ENCODE measurements at regions not wholly inside any gene's neighbourhood (a gene's known extent, or its start where the extent isn't known, plus 50 kb on each side); places are given as distances from the start of the nearest gene placed in this dataset.

DNA sequence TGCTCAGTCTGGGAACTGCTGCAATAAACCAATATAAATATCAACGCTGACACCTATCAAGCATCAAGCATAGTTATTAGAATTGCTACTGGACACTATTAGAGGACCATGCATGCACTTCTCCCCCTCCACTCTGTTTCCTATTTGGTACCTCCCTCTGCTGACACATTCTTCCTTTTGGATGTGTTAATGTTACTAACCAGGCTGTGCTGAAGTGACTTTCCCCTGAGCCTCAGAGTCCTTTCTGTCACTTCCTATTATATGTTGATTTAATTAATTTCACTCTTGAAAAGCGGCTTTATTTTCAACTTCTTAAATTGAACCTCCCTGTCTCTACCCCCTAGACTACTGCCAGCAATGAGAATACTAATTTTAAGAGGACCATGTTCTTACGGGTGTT lies 379.1 kb downstream of the MCTP2 start:
- Mint-ChIP-seq H3K36me3 (ENCODE audit: insufficient read depth, unreplicated experiment) (no peaks in the 10 kb centered on the region), H3K4me3 (ENCODE audit: unreplicated experiment) (no peak overlapping the region), H3K9me3 (ENCODE audit: unreplicated experiment) (no peaks in the 10 kb centered on the region), H3K27ac (ENCODE audit: low read depth, unreplicated experiment) (no peak overlapping the region), H3K27me3 (ENCODE audit: insufficient read depth, unreplicated experiment) (no peaks in the 10 kb centered on the region), H3K4me1 (ENCODE audit: insufficient read depth, unreplicated experiment) (no peaks in the 10 kb centered on the region)
- DNase-seq (ENCODE audit: unreplicated experiment), result no peak
- TF ChIP-seq CTCF (IDR thresholded peaks at IDR 0.05; ENCODE audit: unreplicated experiment), result no peak
- BruUV-seq (replicated peaks), result no TSS peak
- ChIA-PET CTCF (no interaction called here), POLR2A (no interaction called here)
- intact Hi-C loops (cut with micrococcal nuclease), result no loop called here

GRCh38 chr15:94611656-94612055 lies 380.3 kb downstream of the MCTP2 start:
- Mint-ChIP-seq H3K9me3 (ENCODE audit: unreplicated experiment) (no peaks in the 10 kb centered on the region), H3K4me1 (ENCODE audit: insufficient read depth, unreplicated experiment) (no peaks in the 10 kb centered on the region), H3K27me3 (ENCODE audit: insufficient read depth, unreplicated experiment) (no peaks in the 10 kb centered on the region), H3K27ac (ENCODE audit: low read depth, unreplicated experiment) (no peak overlapping the region), H3K36me3 (ENCODE audit: insufficient read depth, unreplicated experiment) (no peaks in the 10 kb centered on the region), H3K4me3 (ENCODE audit: unreplicated experiment) (no peak overlapping the region)
- no peak for TF ChIP-seq CTCF (IDR thresholded peaks at IDR 0.05; ENCODE audit: unreplicated experiment)
- ChIA-PET CTCF (no interaction called here), POLR2A (no interaction called here)
- no TSS peak for BruUV-seq (replicated peaks)
- intact Hi-C loops (cut with micrococcal nuclease), result no loop called here
- no peak for DNase-seq (ENCODE audit: unreplicated experiment)

DNA sequence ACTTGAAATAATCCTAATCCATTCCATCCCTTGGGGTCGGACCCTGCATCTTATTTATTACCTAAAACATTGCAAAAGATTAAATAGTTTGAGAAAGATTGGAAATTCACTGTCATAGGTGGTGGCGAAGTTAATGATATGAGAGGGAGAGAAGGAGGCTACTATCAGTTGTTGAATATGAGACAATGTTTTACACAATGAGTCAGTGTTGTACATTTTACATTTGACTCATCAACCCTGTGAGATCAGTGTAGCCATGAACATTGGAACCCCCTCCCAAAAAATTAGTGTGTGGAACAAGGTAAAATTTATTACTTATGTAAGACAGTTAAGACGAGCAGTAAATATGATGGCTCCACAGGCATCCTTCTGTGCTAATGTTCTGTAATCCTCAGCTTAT lies 384.3 kb downstream of the MCTP2 start:
- no peak for DNase-seq (ENCODE audit: unreplicated experiment)
- ChIA-PET POLR2A (no interaction called here), CTCF (no interaction called here)
- H3K4me3 Mint-ChIP-seq (ENCODE audit: unreplicated experiment), result no peak overlapping the region
- no peak overlapping the region for H3K27ac Mint-ChIP-seq (ENCODE audit: low read depth, unreplicated experiment)
- intact Hi-C loops (cut with micrococcal nuclease), result no loop called here
- BruUV-seq (replicated peaks), result no TSS peak
- no peaks in the 10 kb centered on the region for H3K36me3 Mint-ChIP-seq (ENCODE audit: insufficient read depth, unreplicated experiment)
- no peak for TF ChIP-seq CTCF (IDR thresholded peaks at IDR 0.05; ENCODE audit: unreplicated experiment)
- peaks cover 2% of the 10 kb centered on the region for H3K4me1 Mint-ChIP-seq (ENCODE audit: insufficient read depth, unreplicated experiment)
- H3K27me3 Mint-ChIP-seq (ENCODE audit: insufficient read depth, unreplicated experiment), result no peaks in the 10 kb centered on the region
- no peaks in the 10 kb centered on the region for H3K9me3 Mint-ChIP-seq (ENCODE audit: unreplicated experiment)

GRCh38 chr15:94620632-94621031 lies 389.3 kb downstream of the MCTP2 start:
- no peak for DNase-seq (ENCODE audit: unreplicated experiment)
- peaks cover 4% of the 10 kb centered on the region for H3K4me1 Mint-ChIP-seq (ENCODE audit: insufficient read depth, unreplicated experiment)
- no peaks in the 10 kb centered on the region for H3K27me3 Mint-ChIP-seq (ENCODE audit: insufficient read depth, unreplicated experiment)
- no TSS peak for BruUV-seq (replicated peaks)
- no peak for TF ChIP-seq CTCF (IDR thresholded peaks at IDR 0.05; ENCODE audit: unreplicated experiment)
- no peaks in the 10 kb centered on the region for H3K36me3 Mint-ChIP-seq (ENCODE audit: insufficient read depth, unreplicated experiment)
- intact Hi-C loops (cut with micrococcal nuclease), result no loop called here
- no peak overlapping the region for H3K27ac Mint-ChIP-seq (ENCODE audit: low read depth, unreplicated experiment)
- no peak overlapping the region for H3K4me3 Mint-ChIP-seq (ENCODE audit: unreplicated experiment)
- ChIA-PET CTCF (no interaction called here), POLR2A (interaction anchor here (0.6 kb wide), 2 partner anchors 233 to 733 kb away, joined by 3 to 4 read pairs; no protein-coding TSS in a partner anchor)
- H3K9me3 Mint-ChIP-seq (ENCODE audit: unreplicated experiment), result no peaks in the 10 kb centered on the region

Measured in MCF 10A (cell line).